Mammary epithelial cell (primary cell): ENCODE measurements at regions not wholly inside any gene's neighbourhood (a gene's known extent, or its start where the extent isn't known, plus 50 kb on each side); places are given as distances from the start of the nearest gene placed in this dataset.
"Not testable (repeated sequence)": the region's sequence is repeated elsewhere in the genome, so short reads cannot be mapped to it uniquely, and the experiment has no call there.

ENCODE experiments used
- EZH2 ChIP-seq: IDR thresholded peaks from 2 replicates; pipeline ENCODE4 v1.6.1; 2012; ENCODE audit warnings: low read length, inconsistent platforms, borderline replicate concordance
- TF ChIP-seq, protein P1 (sequence below), 2 donors: IDR thresholded peaks in 1 of 2; conservative IDR thresholded peaks in 1 of 2; 2 replicates each; pipeline ENCODE4 v1.5.1; 2011 to 2012; ENCODE audit warnings: inconsistent platforms in 2 of 2, low read length in 2 of 2, mild to moderate bottlenecking in 2 of 2, control low read depth in 1 of 2, low read depth in 1 of 2; ENCODE audit not compliant: insufficient read depth in 1 of 2; ENCODE audit errors: extremely low read depth in 1 of 2

DNA sequence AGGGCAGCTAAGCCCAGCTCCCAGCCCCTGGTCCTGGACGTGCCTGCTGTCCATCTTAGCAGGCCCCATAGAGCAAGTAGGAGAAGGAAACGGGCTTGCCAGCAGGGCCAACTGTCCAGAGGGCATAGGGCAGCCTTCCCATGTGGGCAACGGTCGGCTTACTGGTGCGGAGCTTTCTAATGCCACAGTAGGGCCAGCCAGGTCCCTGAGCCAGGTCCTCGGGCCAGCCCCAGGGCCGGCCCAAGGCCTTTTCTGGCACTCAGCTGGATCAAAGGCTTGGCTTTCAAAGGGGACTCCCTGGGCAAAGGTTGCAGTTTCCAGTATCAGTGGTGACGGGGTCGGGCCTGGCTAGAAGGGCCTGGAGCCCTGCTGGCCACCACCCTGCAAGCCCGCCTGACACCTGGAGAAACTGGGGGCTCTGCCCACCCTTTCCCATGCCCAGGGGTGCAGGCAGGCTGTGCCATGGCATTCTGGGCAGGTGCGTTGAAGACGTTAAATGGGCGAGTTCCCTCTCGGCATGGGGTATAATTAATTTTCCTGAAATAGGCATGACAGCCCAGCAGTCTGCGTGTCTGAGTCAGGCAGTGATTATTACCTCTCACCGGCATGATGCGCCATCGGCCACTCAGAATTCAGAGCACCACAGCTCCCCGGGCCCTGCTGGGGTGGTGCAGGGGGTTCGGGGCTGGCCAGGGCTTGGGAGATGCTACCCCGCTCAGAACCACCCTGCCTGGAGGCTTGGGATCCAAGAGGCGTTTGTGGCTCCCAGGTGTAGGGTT is 4387.3 kb upstream of the TPTE start:
- TF ChIP-seq, protein P1, sequence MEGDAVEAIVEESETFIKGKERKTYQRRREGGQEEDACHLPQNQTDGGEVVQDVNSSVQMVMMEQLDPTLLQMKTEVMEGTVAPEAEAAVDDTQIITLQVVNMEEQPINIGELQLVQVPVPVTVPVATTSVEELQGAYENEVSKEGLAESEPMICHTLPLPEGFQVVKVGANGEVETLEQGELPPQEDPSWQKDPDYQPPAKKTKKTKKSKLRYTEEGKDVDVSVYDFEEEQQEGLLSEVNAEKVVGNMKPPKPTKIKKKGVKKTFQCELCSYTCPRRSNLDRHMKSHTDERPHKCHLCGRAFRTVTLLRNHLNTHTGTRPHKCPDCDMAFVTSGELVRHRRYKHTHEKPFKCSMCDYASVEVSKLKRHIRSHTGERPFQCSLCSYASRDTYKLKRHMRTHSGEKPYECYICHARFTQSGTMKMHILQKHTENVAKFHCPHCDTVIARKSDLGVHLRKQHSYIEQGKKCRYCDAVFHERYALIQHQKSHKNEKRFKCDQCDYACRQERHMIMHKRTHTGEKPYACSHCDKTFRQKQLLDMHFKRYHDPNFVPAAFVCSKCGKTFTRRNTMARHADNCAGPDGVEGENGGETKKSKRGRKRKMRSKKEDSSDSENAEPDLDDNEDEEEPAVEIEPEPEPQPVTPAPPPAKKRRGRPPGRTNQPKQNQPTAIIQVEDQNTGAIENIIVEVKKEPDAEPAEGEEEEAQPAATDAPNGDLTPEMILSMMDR (conservative IDR thresholded peaks at IDR 0.05 in 1 of 2, IDR thresholded peaks at IDR 0.05 in 1 of 2; ENCODE audit: extremely low read depth in 1 of 2, insufficient read depth in 1 of 2, low read depth in 1 of 2, low read length in 2 of 2): not testable (repeated sequence)
- TF ChIP-seq EZH2: not testable (repeated sequence)
